ENCODE measurements at regions not wholly inside any gene's neighbourhood (a gene's known extent, or its start where the extent isn't known, plus 50 kb on each side); places are given as distances from the start of the nearest gene placed in this dataset.
"Not testable (repeated sequence)": the region's sequence is repeated elsewhere in the genome, so short reads cannot be mapped to it uniquely, and the experiment has no call there.

- DNase-seq: not testable (repeated sequence)
These were observed 346.0 kb upstream of the DIPK2B start for GRCh38 chrX:45546697-45547096.

- no peak for DNase-seq
These were observed 339.5 kb upstream of the DIPK2B start for GRCh38 chrX:45540181-45540580.

GRCh38 chrX:45537936-45538335 is 337.3 kb upstream of the DIPK2B start:
- DNase-seq: no peak

GRCh38 chrX:45527834-45528233 is 327.2 kb upstream of the DIPK2B start:
- DNase-seq: no peak

GRCh38 chrX:45524805-45525204 is 324.1 kb upstream of the DIPK2B start:
- DNase-seq: no peak

GRCh38 chrX:45524296-45524695 is 323.6 kb upstream of the DIPK2B start:
- DNase-seq: no peak

GRCh38 chrX:45518552-45518951 is 317.9 kb upstream of the DIPK2B start:
- no peak for DNase-seq

- DNase-seq: no peak
These were observed 316.7 kb upstream of the DIPK2B start for GRCh38 chrX:45517090-45517973.

GRCh38 chrX:45515262-45516215 is 314.9 kb upstream of the DIPK2B start:
- DNase-seq: no peak

GRCh38 chrX:45513042-45513441 is 312.4 kb upstream of the DIPK2B start:
- no peak for DNase-seq

- no peak for DNase-seq
These were observed 307.8 kb upstream of the DIPK2B start for GRCh38 chrX:45508454-45508853.

GRCh38 chrX:45506149-45506730 is 305.6 kb upstream of the DIPK2B start:
- DNase-seq: no peak

GRCh38 chrX:45505214-45505613 is 304.5 kb upstream of the DIPK2B start:
- DNase-seq: no peak

GRCh38 chrX:45503787-45504362 is 303.2 kb upstream of the DIPK2B start:
- DNase-seq: not testable (repeated sequence)

- no peak for DNase-seq
These were observed 301.7 kb upstream of the DIPK2B start for GRCh38 chrX:45502396-45502795.

GRCh38 chrX:45497290-45497689 is 296.6 kb upstream of the DIPK2B start:
- no peak for DNase-seq

- DNase-seq: no peak
These were observed 285.0 kb upstream of the DIPK2B start for GRCh38 chrX:45485719-45486118.

GRCh38 chrX:45479835-45480422 is 279.3 kb upstream of the DIPK2B start:
- DNase-seq: no peak

- DNase-seq: no peak
These were observed 278.6 kb upstream of the DIPK2B start for GRCh38 chrX:45479196-45479834.

- no peak for DNase-seq
These were observed 272.3 kb upstream of the DIPK2B start for GRCh38 chrX:45472968-45473367.

GRCh38 chrX:45467537-45467936 is 266.9 kb upstream of the DIPK2B start:
- not testable (repeated sequence) for DNase-seq

GRCh38 chrX:45455732-45456131 is 255.1 kb upstream of the DIPK2B start:
- DNase-seq: not testable (repeated sequence)
